HG02840 (cell line): ENCODE measurements at regions not wholly inside any gene's neighbourhood (a gene's known extent, or its start where the extent isn't known, plus 50 kb on each side); places are given as distances from the start of the nearest gene placed in this dataset.

Experiments
- ATAC-seq: cut with Tn5 transposase; IDR thresholded peaks from one replicate; pipeline ENCODE4 v1.9.1; 2021; ENCODE audit warnings: mild to moderate bottlenecking, moderate library complexity, moderate number of reproducible peaks; ENCODE audit not compliant: unreplicated experiment, low FRiP score

DNA sequence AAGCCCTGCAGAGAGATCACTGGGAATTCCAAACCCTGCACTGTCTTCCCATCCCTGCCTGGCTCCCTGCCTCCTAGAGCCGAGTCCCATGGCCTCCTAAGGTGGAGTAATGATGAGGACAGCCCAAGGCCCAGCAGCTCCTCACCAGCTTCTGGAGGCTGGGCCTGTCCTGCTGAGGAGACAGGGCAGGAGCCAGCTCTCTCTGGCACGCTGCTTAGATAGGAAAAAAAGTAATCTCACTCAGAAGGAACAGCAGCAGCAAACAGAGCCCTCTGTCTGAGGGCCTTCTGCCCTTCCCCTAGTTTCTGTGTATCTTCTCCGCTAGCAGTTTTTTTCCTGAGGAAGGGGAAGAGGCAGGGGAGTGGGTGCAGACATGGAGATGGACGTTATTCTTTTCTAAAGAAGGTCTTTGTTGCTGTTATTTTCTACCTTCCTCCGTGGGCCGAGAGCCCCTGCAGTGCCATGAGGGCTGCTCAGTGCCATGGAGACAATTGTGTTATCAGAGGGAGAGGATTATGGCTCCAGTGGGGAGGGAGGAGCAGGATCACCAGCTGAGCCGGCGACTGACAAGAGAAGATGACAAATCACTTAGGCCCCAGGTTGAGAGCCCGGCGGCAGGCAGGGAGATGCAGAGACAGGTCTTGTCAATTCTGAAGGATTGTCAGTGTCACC is 315.3 kb downstream of the BUD13 start:
- no peak for ATAC-seq

GRCh38 chr11:116454951-116455350 is 317.8 kb downstream of the BUD13 start:
- ATAC-seq, result no peak

- ATAC-seq, result no peak
Observed at GRCh38 chr11:116454020-116454645, 318.7 kb downstream of the BUD13 start.

DNA sequence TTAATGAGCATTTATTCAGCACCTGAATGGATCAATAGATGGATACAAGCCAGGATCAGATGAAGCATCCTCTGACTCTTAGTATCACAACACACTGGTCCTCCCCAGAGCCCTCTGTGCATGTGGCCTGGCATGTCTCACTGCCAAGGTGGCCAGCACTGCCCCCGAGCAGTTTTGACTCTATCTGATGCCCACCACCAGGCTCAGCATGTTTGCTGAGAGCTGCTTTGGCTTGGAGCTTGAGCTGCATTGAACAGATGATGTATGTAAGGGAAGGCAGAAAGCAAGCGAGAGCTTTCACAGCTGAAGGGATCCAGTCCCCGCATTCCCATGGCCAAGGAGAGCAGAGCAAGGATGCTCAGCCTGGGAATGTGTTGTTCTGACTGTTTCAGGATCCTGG is 320.3 kb downstream of the BUD13 start:
- ATAC-seq, result no peak

- ATAC-seq, result no peak
Observed at GRCh38 chr11:116449522-116449921, 323.3 kb downstream of the BUD13 start.

DNA sequence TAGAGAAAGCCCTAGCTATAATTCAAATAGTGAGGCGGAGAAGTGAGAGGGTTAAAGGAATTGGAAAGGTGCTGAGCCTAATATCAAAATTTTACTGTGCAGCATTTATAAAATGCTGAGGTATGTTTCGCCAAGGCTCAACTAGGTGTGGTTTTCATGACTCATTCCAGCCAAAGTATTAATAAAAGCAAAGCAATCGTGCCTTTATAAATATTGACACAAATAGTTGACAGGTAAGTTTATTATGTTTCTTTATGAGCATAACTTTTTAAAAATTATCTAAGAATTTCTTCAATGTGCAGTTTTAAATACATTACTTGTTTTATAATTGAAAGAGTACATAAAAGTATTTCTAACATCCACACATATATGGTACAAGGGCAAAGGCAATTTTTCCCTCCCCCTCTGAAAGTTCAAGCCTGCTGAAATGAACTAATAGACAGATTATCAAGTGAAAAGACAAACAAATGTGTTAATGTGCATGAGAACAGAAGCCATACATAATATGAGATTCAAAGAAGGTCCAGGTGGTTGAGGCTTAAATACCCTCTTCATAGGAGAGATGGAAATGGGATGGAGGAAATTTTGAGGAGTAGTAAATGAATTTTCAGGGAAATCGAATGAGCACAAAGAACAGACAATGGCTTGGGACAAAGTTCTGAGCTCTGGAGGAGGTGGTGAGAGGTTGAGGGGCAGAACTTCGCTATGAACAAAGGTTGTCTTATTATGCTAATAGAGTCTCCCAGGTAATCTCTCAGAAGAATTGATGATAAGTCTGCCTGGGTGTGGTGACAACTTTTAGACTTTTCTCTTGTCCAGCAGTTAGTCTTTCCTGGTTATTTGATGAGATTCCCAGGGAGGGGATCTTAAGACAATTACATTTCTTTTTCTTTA is 326.5 kb downstream of the BUD13 start:
- ATAC-seq, result no peak

- ATAC-seq, result no peak
Observed at GRCh38 chr11:116445108-116446047, 327.4 kb downstream of the BUD13 start.

GRCh38 chr11:116442238-116442752 is 330.5 kb downstream of the BUD13 start:
- no peak for ATAC-seq

GRCh38 chr11:116439361-116439677 is 333.5 kb downstream of the BUD13 start:
- ATAC-seq, result no peak

DNA sequence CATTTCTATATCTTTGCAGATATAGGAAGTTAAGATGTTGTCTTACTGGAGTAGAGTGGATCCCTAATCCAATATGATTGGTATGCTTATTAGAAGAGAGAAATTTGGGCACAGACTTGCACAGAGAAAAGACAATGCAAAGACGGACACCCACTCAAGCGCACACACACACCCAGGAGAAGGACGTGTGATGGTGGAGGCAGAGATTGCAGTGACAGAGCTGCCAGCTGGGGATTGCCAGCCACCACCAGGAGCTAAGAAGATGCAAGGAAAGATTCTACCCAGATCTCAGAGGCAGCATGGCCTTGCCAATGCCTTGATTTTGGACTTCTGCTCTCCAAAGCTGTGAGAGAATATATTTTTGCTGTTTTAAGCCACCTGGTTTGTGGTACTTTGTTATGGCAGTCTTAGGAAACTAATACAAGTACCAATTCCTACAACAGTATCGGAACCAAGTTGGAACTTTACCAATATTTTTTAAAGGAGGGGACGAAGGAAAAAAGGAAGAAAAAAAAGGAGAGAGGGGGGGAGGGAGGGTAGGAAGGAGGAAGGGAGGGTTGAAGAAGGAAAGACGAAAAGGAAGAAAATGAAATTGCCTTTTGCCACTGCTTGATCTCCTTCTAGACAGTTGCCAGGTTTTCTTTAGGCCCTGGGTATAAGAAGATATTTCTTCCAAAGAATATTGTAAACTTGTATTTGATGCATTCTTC is 334.0 kb downstream of the BUD13 start:
- no peak for ATAC-seq

DNA sequence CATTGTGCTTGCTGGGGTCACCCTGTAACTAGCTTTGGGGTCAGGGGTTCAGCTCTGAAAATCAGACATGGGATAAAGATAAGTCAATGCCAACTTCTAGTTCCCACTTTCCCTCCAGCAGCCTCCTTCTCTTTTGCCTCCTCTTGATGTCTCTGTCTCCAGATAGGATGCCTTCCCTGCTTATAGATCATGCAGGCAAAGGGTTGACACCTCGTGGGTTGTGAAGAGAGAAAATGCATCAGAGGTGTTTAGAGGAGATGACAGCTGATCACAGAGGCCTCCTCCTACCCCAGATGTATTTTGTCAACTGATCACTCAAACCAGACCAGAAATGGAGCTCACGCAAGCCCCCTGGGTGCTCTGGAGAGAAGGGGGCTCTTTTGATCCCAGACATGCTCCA is 337.8 kb downstream of the BUD13 start:
- no peak for ATAC-seq

GRCh38 chr11:116432301-116432700 is 340.5 kb downstream of the BUD13 start:
- no peak for ATAC-seq

DNA sequence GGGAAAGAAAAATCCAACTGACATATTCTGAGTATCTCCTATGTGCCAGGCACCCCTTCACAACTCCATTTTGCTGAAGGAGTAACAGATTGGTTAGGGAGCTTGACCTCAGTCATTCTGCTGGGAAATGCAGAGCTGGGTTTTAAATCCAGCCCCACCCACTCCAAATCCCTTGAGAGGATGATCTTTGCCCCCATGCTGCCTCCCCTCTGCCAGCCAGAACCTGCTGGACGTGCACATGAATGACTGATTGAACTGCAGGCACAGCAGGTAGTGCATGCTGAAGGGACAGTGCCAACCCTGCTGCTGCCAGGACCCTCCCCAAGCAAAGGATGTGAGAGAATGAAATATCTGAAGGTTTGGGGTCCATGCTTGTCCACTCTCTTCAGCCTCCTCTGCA is 340.9 kb downstream of the BUD13 start:
- ATAC-seq, result no peak

DNA sequence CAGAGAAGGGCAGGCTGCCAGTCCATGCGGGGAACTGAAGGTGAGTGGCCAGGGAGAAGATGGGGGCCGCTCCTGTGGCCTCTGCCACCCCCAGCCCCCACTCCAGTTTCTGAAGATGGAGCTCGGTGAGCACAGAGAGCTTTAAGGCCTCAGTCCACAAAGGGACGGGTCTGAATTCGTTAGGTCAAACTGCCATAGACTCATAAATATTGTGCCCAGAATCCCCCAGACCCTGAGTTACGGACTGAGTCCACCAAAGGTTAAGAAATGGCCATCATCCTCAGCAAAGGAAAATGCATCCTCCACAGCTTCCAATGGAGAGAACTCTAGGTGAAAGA is 344.2 kb downstream of the BUD13 start:
- no peak for ATAC-seq

- ATAC-seq, result no peak
Observed at GRCh38 chr11:116427903-116428637, 344.7 kb downstream of the BUD13 start.

- ATAC-seq, result no peak
Observed at GRCh38 chr11:116427337-116427902, 345.4 kb downstream of the BUD13 start.

GRCh38 chr11:116426761-116427160 is 346.0 kb downstream of the BUD13 start:
- no peak for ATAC-seq

DNA sequence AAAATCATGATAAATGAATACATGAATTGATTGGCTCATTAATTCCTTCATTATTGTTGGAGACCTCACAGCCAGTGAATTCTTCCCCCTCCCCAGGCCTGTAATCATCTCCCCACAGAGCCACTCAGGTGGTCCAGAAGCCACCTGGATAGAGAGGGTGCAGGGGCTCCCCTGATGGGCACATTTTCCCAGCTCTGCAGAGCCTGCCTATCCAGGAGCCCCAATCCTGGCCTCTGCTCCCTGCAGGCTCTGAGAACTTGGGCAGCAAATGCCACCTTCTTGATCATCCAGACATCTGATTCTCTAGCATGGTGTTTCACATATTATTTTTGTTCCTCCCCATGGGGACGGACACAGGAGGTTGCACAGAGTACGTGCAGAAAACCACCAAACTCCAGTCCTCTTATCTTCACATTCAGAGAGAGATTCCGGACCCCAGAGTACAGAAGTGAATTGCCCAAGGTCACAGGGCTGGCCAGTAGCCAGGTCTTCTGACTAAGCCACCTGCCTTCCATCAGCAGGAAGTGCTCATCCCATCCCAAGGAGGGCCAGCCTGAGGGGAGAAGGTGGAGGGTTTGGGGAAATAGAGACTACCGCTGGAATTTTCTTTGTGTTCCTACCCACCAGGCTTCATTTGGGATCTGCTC is 348.0 kb downstream of the BUD13 start:
- no peak for ATAC-seq
